Endothelial cell of umbilical vein (primary cell): ENCODE measurements at regions not wholly inside any gene's neighbourhood (a gene's known extent, or its start where the extent isn't known, plus 50 kb on each side); places are given as distances from the start of the nearest gene placed in this dataset.

Experiments used
- BruUV-seq: library from RNA; stranded (reverse); fragments of 400-500 nt; replicated peaks from 2 replicates; lab custom pipeline; 2021; lab: Mats Ljungman, UMichigan
- CTCF ChIA-PET: fragments of 300-600, 350-600 bp; sonication (Branson Sonifier 250); formaldehyde crosslinking; loops from one replicate; lab custom pipeline; 2021; ENCODE audit warnings: antibody characterized with exemption, inconsistent platforms; lab: Charles Lee
- POLR2A ChIA-PET: fragments of 300-600, 350-600 bp; sonication (Branson Sonifier 250); formaldehyde crosslinking; loops from one replicate; lab custom pipeline; 2021; ENCODE audit warnings: antibody characterized with exemption, inconsistent platforms; lab: Charles Lee
- DNase-seq: peaks from one replicate; pipeline ENCODE4 v3.0.0-alpha.2; 2011; ENCODE audit warnings: low read depth, low spot score
- FAIRE-seq: peaks from 2 replicates; lab custom pipeline; 2011; peaks lifted over from hg19 to GRCh38; lab: Jason Lieb, UNC
- H2AFZ ChIP-seq: 2 replicates; pipeline ENCODE4 v1.6.0; 2012; ENCODE audit warnings: low read depth, low read length, control low read depth, inconsistent platforms
- H3K27ac ChIP-seq: 2 replicates; pipeline ENCODE4 v1.5.1; 2011; ENCODE audit warnings: low read depth, mild to moderate bottlenecking, control low read depth, low read length, moderate library complexity; ENCODE audit not compliant: insufficient read depth
- H3K27me3 ChIP-seq, 2 experiments: 2 replicates each; pipeline versions ENCODE4 v1.6.0 to v1.6.1; 2011; ENCODE audit warnings: low read length in 2 of 2, mixed read lengths in 1 of 2; ENCODE audit not compliant: control insufficient read depth in 2 of 2, insufficient read depth in 2 of 2
- H3K36me3 ChIP-seq, 2 experiments: 2 replicates in 1 of 2; 3 replicates in 1 of 2; pipeline ENCODE4 v1.5.1; 2011; ENCODE audit warnings: low read length in 2 of 2, mild to moderate bottlenecking in 1 of 2, moderate library complexity in 1 of 2; ENCODE audit not compliant: control insufficient read depth in 2 of 2, insufficient read depth in 2 of 2; ENCODE audit errors: extremely low read depth in 1 of 2
- H3K4me1 ChIP-seq: 3 replicates; pipeline ENCODE4 v1.5.1; 2011; ENCODE audit warnings: mild to moderate bottlenecking, low read length; ENCODE audit not compliant: control insufficient read depth, insufficient read depth; ENCODE audit errors: extremely low read depth
- H3K4me2 ChIP-seq: 2 replicates; pipeline ENCODE4 v1.6.1; 2011; ENCODE audit warnings: low read length, control low read depth, mixed read lengths; ENCODE audit not compliant: insufficient read depth
- H3K4me3 ChIP-seq, 3 experiments: fragments of 200-600 bp in 1 of 3; sonication (generic), shearing (Covaris generic) in 1 of 3; replicated peaks in 1 of 3; 2 replicates each; pipeline ENCODE4 v1.5.1; 2011 to 2016; ENCODE audit warnings: control low read depth in 3 of 3, low read length in 3 of 3, mild to moderate bottlenecking in 2 of 3, inconsistent platforms in 1 of 3, low read depth in 1 of 3, moderate library complexity in 1 of 3; ENCODE audit not compliant: insufficient read depth in 1 of 3
- H3K79me2 ChIP-seq: 2 replicates; pipeline ENCODE4 v1.6.0; 2012; ENCODE audit warnings: low read length, inconsistent platforms; ENCODE audit not compliant: control insufficient read depth, insufficient read depth
- H3K9ac ChIP-seq: replicated peaks from 2 replicates; pipeline ENCODE3; 2011; ENCODE audit warnings: low read length, control low read depth; ENCODE audit not compliant: insufficient read depth; ENCODE audit errors: extremely low read depth
- H3K9me1 ChIP-seq: replicated peaks from 3 replicates; pipeline ENCODE4 v1.6.0; 2011; ENCODE audit warnings: mild to moderate bottlenecking, low read length; ENCODE audit not compliant: control insufficient read depth, insufficient read depth; ENCODE audit errors: extremely low read depth
- H3K9me3 ChIP-seq: replicated peaks from 2 replicates; pipeline ENCODE4 v1.5.1; 2012; ENCODE audit warnings: low read length, inconsistent platforms; ENCODE audit not compliant: control insufficient read depth, insufficient read depth
- H4K20me1 ChIP-seq: replicated peaks from 2 replicates; pipeline ENCODE3; 2011; ENCODE audit warnings: mild to moderate bottlenecking, low read length; ENCODE audit not compliant: control insufficient read depth, insufficient read depth; ENCODE audit errors: extremely low read depth
- CTCF ChIP-seq, 2 donors: IDR thresholded peaks; 1 replicate in 1 of 2; 2 replicates in 1 of 2; pipeline ENCODE4 v1.5.1; 2011; ENCODE audit warnings: low read length in 2 of 2, mild to moderate bottlenecking in 2 of 2, moderate library complexity in 2 of 2, control low read depth in 1 of 2, inconsistent platforms in 1 of 2, low read depth in 1 of 2; ENCODE audit not compliant: insufficient read depth in 1 of 2; ENCODE audit errors: extremely low read depth in 1 of 2
- EZH2 ChIP-seq: IDR thresholded peaks from 2 replicates; pipeline ENCODE4 v1.6.1; 2012; ENCODE audit warnings: borderline replicate concordance, low read depth, mild to moderate bottlenecking, moderate library complexity, low read length, inconsistent platforms; ENCODE audit not compliant: severe bottlenecking
- FOS ChIP-seq: IDR thresholded peaks from 2 replicates; pipeline ENCODE4 v1.6.1; 2011; ENCODE audit warnings: mild to moderate bottlenecking, low read length, moderate library complexity, borderline replicate concordance; ENCODE audit not compliant: insufficient read depth
- GATA2 ChIP-seq: IDR thresholded peaks from 2 replicates; pipeline ENCODE4 v1.7.0; 2011; ENCODE audit warnings: low read depth, mild to moderate bottlenecking, moderate library complexity, mixed read lengths, low read length; ENCODE audit not compliant: insufficient read length, insufficient read depth
- JUN ChIP-seq: IDR thresholded peaks from 2 replicates; pipeline ENCODE4 v1.6.1; 2011; ENCODE audit warnings: borderline replicate concordance, low read depth; ENCODE audit not compliant: insufficient read length, insufficient read depth
- MAX ChIP-seq: IDR thresholded peaks from 2 replicates; pipeline ENCODE4 v1.6.1; 2011; ENCODE audit not compliant: insufficient read depth, insufficient read length
- MYC ChIP-seq: IDR thresholded peaks from one replicate; pipeline ENCODE4 v1.6.1; 2011; ENCODE audit warnings: mild to moderate bottlenecking, low read depth, low read length
- POLR2A ChIP-seq: IDR thresholded peaks from 2 replicates; pipeline ENCODE4 v1.6.1; 2012; ENCODE audit warnings: low read depth, mild to moderate bottlenecking, control low read depth, low read length
- POLR2AphosphoS5 ChIP-seq: IDR thresholded peaks from 2 replicates; pipeline ENCODE4 v1.6.1; 2012; ENCODE audit warnings: low read depth, mild to moderate bottlenecking, control low read depth, low read length, moderate library complexity; ENCODE audit not compliant: insufficient read depth
- dilution Hi-C: fragments of 300-500 bp; cut with MboI; formaldehyde crosslinking; loops from one replicate; pipeline ENCODE4 v1.15.0; 2019; ENCODE audit warnings: low sequenced_read_pairs; ENCODE audit not compliant: extremely low pct_ligation_motif_present
- intact Hi-C: fragments of 100-400 bp; cut with micrococcal nuclease; formaldehyde crosslinking; loops from one replicate; pipeline ENCODE4 v1.10.0; 2022

DNA sequence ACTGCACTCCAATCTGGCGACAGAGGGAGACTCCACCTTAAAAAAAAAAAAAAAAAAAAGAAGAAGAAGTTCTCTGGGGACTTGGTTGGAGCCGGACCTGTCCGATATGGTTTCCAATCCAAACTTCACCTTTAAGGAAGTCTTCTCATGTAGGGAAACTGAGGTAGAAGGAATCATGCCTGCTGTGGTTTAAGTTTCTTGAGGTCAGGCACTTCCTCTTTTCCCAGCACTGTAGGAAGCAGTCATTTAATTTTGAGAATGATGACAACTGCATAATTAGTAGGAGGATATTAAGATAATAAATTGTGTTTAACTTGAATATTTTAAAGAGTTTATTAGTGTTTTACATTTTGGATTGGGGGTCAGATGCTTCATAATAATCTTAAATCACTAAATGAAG, 62.9 kb downstream of the KCNE4 start:
- no peaks in the 10 kb centered on the region for H4K20me1 ChIP-seq
- H2AFZ ChIP-seq: no peak overlapping the region
- H3K9me1 ChIP-seq: no peaks in the 10 kb centered on the region
- H3K4me1 ChIP-seq: peaks cover 18% of the 10 kb centered on the region
- no peak overlapping the region for H3K27ac ChIP-seq
- dilution Hi-C loops (no loop called here), intact Hi-C loops (loop anchor here (1.0 to 10.0 kb wide), 5 partner anchors 7 to 751 kb away; no protein-coding TSS in a partner anchor)
- H3K4me3 ChIP-seq: no peak overlapping the region
- H3K9ac ChIP-seq: no peak overlapping the region
- TF ChIP-seq MYC (no peak), POLR2A (no peak), POLR2AphosphoS5 (no peak), MAX (no peak), CTCF (IDR thresholded peaks at IDR 0.05; ENCODE audit: extremely low read depth in 1 of 2, insufficient read depth in 1 of 2, low read depth in 1 of 2, low read length in 2 of 2) (no peak), GATA2 (no peak), FOS (no peak), EZH2 (no peak), JUN (no peak)
- no peaks in the 10 kb centered on the region for H3K27me3 ChIP-seq
- H3K9me3 ChIP-seq: no peaks in the 10 kb centered on the region
- H3K79me2 ChIP-seq: no peaks in the 10 kb centered on the region
- FAIRE-seq: no peak
- BruUV-seq: no TSS peak
- ChIA-PET POLR2A (no interaction called here), CTCF (interaction anchor here (0.6 to 2.6 kb wide), 3 partner anchors 8 to 714 kb away, joined by 3 to 18 read pairs (median 4); no protein-coding TSS in a partner anchor)
- DNase-seq: no peak
- H3K4me2 ChIP-seq: no peak overlapping the region
- H3K36me3 ChIP-seq: no peaks in the 10 kb centered on the region
